ENCODE measurements at regions not wholly inside any gene's neighbourhood (a gene's known extent, or its start where the extent isn't known, plus 50 kb on each side); places are given as distances from the start of the nearest gene placed in this dataset.

DNA sequence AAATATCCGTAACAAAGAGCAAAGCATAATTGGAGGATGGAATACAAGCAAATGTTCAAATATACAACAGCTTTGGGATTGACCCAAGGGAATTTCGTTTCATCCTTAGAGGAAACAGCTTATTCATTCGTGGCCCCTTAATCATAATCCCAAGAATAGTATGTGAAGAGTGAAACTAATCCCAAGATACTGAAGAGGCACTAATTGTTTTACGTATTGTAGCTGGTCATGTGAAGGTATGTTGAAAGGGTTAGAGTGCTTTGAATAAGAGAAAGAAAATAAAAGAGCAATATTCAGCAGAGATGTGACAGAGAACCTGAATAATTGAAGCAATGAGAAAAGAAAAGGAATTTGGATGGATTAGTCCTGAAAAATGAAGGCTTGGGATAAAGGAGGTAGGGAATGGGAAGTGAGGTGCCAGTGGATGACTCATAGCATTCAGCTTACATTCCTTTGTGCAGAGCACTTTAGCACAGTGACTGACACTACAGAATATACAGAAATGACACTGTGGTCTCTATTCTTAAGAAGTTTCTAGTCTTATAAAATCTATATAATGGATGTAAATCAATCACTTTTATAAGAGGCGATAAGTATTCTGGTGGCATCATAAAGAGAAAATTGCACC is 221.9 kb downstream of the TLR4 start:
- no peaks in the 10 kb centered on the region for H3K4me1 ChIP-seq (ENCODE audit: control insufficient read depth, extremely low read depth, insufficient read depth, low read length)
- H3K27me3 ChIP-seq (ENCODE audit: control insufficient read depth, insufficient read depth, low read length) = no peaks in the 10 kb centered on the region
- H3K9ac ChIP-seq (ENCODE audit: insufficient read depth, low read length) = no peak overlapping the region
- no peak overlapping the region for H3K27ac ChIP-seq (ENCODE audit: insufficient read depth, low read length)
- H3K9me3 ChIP-seq (ENCODE audit: control insufficient read depth, insufficient read depth, low read depth, low read length) = no peaks in the 10 kb centered on the region
- no peaks in the 10 kb centered on the region for H3K36me3 ChIP-seq (ENCODE audit: control insufficient read depth, insufficient read depth, low read length)
- no peak overlapping the region for H3K4me2 ChIP-seq (ENCODE audit: extremely low read depth, insufficient read depth, low read length)
- TF ChIP-seq, protein P1, sequence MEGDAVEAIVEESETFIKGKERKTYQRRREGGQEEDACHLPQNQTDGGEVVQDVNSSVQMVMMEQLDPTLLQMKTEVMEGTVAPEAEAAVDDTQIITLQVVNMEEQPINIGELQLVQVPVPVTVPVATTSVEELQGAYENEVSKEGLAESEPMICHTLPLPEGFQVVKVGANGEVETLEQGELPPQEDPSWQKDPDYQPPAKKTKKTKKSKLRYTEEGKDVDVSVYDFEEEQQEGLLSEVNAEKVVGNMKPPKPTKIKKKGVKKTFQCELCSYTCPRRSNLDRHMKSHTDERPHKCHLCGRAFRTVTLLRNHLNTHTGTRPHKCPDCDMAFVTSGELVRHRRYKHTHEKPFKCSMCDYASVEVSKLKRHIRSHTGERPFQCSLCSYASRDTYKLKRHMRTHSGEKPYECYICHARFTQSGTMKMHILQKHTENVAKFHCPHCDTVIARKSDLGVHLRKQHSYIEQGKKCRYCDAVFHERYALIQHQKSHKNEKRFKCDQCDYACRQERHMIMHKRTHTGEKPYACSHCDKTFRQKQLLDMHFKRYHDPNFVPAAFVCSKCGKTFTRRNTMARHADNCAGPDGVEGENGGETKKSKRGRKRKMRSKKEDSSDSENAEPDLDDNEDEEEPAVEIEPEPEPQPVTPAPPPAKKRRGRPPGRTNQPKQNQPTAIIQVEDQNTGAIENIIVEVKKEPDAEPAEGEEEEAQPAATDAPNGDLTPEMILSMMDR (conservative IDR thresholded peaks at IDR 0.05 in 1 of 2, IDR thresholded peaks at IDR 0.05 in 1 of 2; ENCODE audit: low read depth in 1 of 2, low read length in 2 of 2) = no peak
- no peak for TF ChIP-seq EZH2 (IDR thresholded peaks at IDR 0.05; ENCODE audit: low read length, missing control alignments)
- no peak overlapping the region for H3K4me3 ChIP-seq (replicated peaks in 1 of 4; ENCODE audit: control extremely low read depth in 1 of 4, insufficient read depth in 1 of 4, low read depth in 3 of 4, low read length in 4 of 4)
- no peaks in the 10 kb centered on the region for H4K20me1 ChIP-seq (ENCODE audit: control insufficient read depth, extremely low read depth, insufficient read depth, low read length)
- no peak overlapping the region for H2AFZ ChIP-seq (ENCODE audit: low read length)
- peak in 1 of 2 donors; percentile 19 for DNase-seq (ENCODE audit: low read depth in 2 of 2)
- H3K79me2 ChIP-seq (ENCODE audit: control insufficient read depth, insufficient read depth, low read length) = no peaks in the 10 kb centered on the region

DNA sequence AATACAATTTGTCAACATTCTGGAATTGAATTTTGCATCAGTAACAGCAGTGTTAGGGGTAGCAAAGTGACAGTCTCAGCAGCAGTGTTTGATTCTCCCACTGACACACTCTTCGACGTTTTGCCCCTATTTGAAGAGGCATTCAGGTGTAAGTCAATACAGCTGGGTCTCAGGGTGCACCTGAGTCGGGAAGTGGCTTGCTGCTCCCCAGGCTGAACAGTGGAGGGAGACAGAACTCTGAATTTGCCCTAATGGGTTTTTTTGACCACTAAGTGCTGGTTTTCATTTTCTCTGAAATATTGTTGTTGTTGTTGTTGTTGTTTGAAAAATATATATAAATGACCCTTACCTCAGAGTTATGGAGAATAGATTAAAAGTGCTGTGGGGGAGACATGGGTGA is 223.2 kb downstream of the TLR4 start:
- Histone ChIP-seq H3K9ac (ENCODE audit: insufficient read depth, low read length) (no peak overlapping the region), H3K27ac (ENCODE audit: insufficient read depth, low read length) (no peak overlapping the region), H3K4me1 (ENCODE audit: control insufficient read depth, extremely low read depth, insufficient read depth, low read length) (no peaks in the 10 kb centered on the region), H3K9me3 (ENCODE audit: control insufficient read depth, insufficient read depth, low read depth, low read length) (no peaks in the 10 kb centered on the region), H3K36me3 (ENCODE audit: control insufficient read depth, insufficient read depth, low read length) (no peaks in the 10 kb centered on the region), H4K20me1 (ENCODE audit: control insufficient read depth, extremely low read depth, insufficient read depth, low read length) (no peaks in the 10 kb centered on the region), H3K27me3 (ENCODE audit: control insufficient read depth, insufficient read depth, low read length) (no peaks in the 10 kb centered on the region), H3K79me2 (ENCODE audit: control insufficient read depth, insufficient read depth, low read length) (no peaks in the 10 kb centered on the region), H3K4me3 (replicated peaks in 1 of 4; ENCODE audit: control extremely low read depth in 1 of 4, insufficient read depth in 1 of 4, low read depth in 3 of 4, low read length in 4 of 4) (no peak overlapping the region), H2AFZ (ENCODE audit: low read length) (no peak overlapping the region), H3K4me2 (ENCODE audit: extremely low read depth, insufficient read depth, low read length) (no peak overlapping the region)
- TF ChIP-seq, protein P1 (conservative IDR thresholded peaks at IDR 0.05 in 1 of 2, IDR thresholded peaks at IDR 0.05 in 1 of 2; ENCODE audit: low read depth in 1 of 2, low read length in 2 of 2) = no peak
- TF ChIP-seq EZH2 (IDR thresholded peaks at IDR 0.05; ENCODE audit: low read length, missing control alignments) = no peak
- DNase-seq (ENCODE audit: low read depth in 2 of 2) = no peak

DNA sequence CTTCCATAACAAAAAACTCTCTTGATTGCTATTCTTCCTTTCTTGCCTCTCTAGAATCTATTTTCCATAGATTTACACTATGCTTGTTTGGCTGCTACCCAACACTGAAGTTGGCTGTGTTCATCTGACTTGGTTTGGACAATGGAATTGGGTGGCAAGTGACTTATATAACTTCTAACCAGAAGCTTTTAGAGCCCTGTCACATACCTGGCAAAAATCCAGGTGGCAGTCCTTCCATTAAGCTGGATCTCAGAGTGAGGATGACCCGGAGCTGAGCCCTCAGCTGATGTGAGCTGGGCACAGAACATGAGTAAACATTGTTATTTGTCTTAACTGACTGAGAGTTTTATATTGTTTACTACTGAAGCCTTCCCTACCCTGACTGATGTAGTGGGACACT is 225.7 kb downstream of the TLR4 start:
- Histone ChIP-seq H2AFZ (ENCODE audit: low read length) (no peak overlapping the region), H3K9ac (ENCODE audit: insufficient read depth, low read length) (no peak overlapping the region), H3K9me3 (ENCODE audit: control insufficient read depth, insufficient read depth, low read depth, low read length) (no peaks in the 10 kb centered on the region), H3K4me1 (ENCODE audit: control insufficient read depth, extremely low read depth, insufficient read depth, low read length) (no peaks in the 10 kb centered on the region), H3K36me3 (ENCODE audit: control insufficient read depth, insufficient read depth, low read length) (no peaks in the 10 kb centered on the region), H3K79me2 (ENCODE audit: control insufficient read depth, insufficient read depth, low read length) (no peaks in the 10 kb centered on the region), H3K4me3 (replicated peaks in 1 of 4; ENCODE audit: control extremely low read depth in 1 of 4, insufficient read depth in 1 of 4, low read depth in 3 of 4, low read length in 4 of 4) (no peak overlapping the region), H3K27ac (ENCODE audit: insufficient read depth, low read length) (no peak overlapping the region), H3K4me2 (ENCODE audit: extremely low read depth, insufficient read depth, low read length) (no peak overlapping the region), H3K27me3 (ENCODE audit: control insufficient read depth, insufficient read depth, low read length) (no peaks in the 10 kb centered on the region), H4K20me1 (ENCODE audit: control insufficient read depth, extremely low read depth, insufficient read depth, low read length) (no peaks in the 10 kb centered on the region)
- TF ChIP-seq EZH2 (IDR thresholded peaks at IDR 0.05; ENCODE audit: low read length, missing control alignments) = no peak
- TF ChIP-seq, protein P1 (conservative IDR thresholded peaks at IDR 0.05 in 1 of 2, IDR thresholded peaks at IDR 0.05 in 1 of 2; ENCODE audit: low read depth in 1 of 2, low read length in 2 of 2) = no peak
- no peak for DNase-seq (ENCODE audit: low read depth in 2 of 2)
